ENCODE measurements at regions not wholly inside any gene's neighbourhood (a gene's known extent, or its start where the extent isn't known, plus 50 kb on each side); places are given as distances from the start of the nearest gene placed in this dataset.

- TF ChIP-seq REST (IDR thresholded peaks at IDR 0.05; ENCODE audit: low read depth) (no peak), SP1 (IDR thresholded peaks at IDR 0.05; ENCODE audit: low read depth) (no peak), EZH2 (IDR thresholded peaks at IDR 0.05) (no peak), POLR2A (IDR thresholded peaks at IDR 0.05; ENCODE audit: borderline replicate concordance, extremely low read depth, insufficient read depth, insufficient read length) (no peak), ZNF274 (IDR thresholded peaks at IDR 0.05; ENCODE audit: low read depth, low read length) (no peak), CTCF (IDR thresholded peaks at IDR 0.05 in 2 of 3, conservative IDR thresholded peaks at IDR 0.05 in 1 of 3; ENCODE audit: borderline replicate concordance in 1 of 3, insufficient read depth in 1 of 3, low read depth in 2 of 3, low read length in 2 of 3) (no peak), EZH2phosphoT487 (IDR thresholded peaks at IDR 0.05; ENCODE audit: borderline replicate concordance) (no peak), SIN3A (IDR thresholded peaks at IDR 0.05; ENCODE audit: low read depth) (no peak), ELF1 (IDR thresholded peaks at IDR 0.05; ENCODE audit: borderline replicate concordance, low read depth) (no peak), YY1 (IDR thresholded peaks at IDR 0.05; ENCODE audit: extremely low read depth, insufficient replicate concordance, low read depth, low read length) (no peak)
Measured at GRCh38 chr12:60148831-60149230, 553.0 kb downstream of the SLC16A7 start.
